OCI-LY1 (cell line): ENCODE measurements at regions not wholly inside any gene's neighbourhood (a gene's known extent, or its start where the extent isn't known, plus 50 kb on each side); places are given as distances from the start of the nearest gene placed in this dataset.

Source experiments
- H2AFZ ChIP-seq: fragments of 200-600 bp; sonication (generic), shearing (Covaris generic); 2 replicates; pipeline ENCODE4 v1.6.0; 2014; ENCODE audit warnings: antibody characterized with exemption, mild to moderate bottlenecking, low read length
- H3F3A ChIP-seq: fragments of 200-600 bp; sonication (generic), shearing (Covaris generic); 2 replicates; pipeline ENCODE4 v1.6.0; 2014; ENCODE audit warnings: mild to moderate bottlenecking, antibody characterized with exemption, low read length, moderate library complexity; ENCODE audit not compliant: insufficient read depth
- H3K27ac ChIP-seq: fragments of 200-600 bp; sonication (generic); 2 replicates; pipeline ENCODE4 v1.5.1; 2014; ENCODE audit warnings: low read length, mixed run types, mild to moderate bottlenecking, low read depth; ENCODE audit not compliant: poor library complexity, severe bottlenecking
- H3K27me3 ChIP-seq: fragments of 200-600 bp; sonication (generic); 2 replicates; pipeline ENCODE4 v1.6.0; 2014; ENCODE audit warnings: antibody characterized with exemption, mild to moderate bottlenecking, low read length, moderate library complexity; ENCODE audit not compliant: insufficient read depth
- H3K36me3 ChIP-seq: fragments of 200-600 bp; sonication (generic); 2 replicates; pipeline ENCODE4 v1.6.1; 2014; ENCODE audit warnings: mild to moderate bottlenecking, antibody characterized with exemption, low read length, moderate library complexity, mixed read lengths; ENCODE audit not compliant: insufficient read depth
- H3K4me1 ChIP-seq: fragments of 200-600 bp; sonication (generic); 2 replicates; pipeline ENCODE4 v1.5.1; 2014; ENCODE audit warnings: mild to moderate bottlenecking, low read length, moderate library complexity; ENCODE audit not compliant: insufficient read depth, severe bottlenecking
- H3K4me2 ChIP-seq: fragments of 200-600 bp; sonication (generic), shearing (Covaris generic); 2 replicates; pipeline ENCODE4 v1.6.1; 2014; ENCODE audit warnings: low read length
- H3K4me3 ChIP-seq: fragments of 200-600 bp; sonication (generic); 2 replicates; pipeline ENCODE4 v1.5.1; 2014; ENCODE audit warnings: low read length, low read depth, mild to moderate bottlenecking, mixed read lengths; ENCODE audit not compliant: poor library complexity, severe bottlenecking
- H3K79me2 ChIP-seq: fragments of 200-600 bp; shearing (Covaris generic); 2 replicates; pipeline ENCODE4 v1.6.1; 2016; ENCODE audit warnings: mixed run types, low read length, mixed read lengths; ENCODE audit not compliant: insufficient read depth
- H3K9ac ChIP-seq: fragments of 200-600 bp; sonication (generic), shearing (Covaris generic); 2 replicates; pipeline ENCODE4 v1.6.1; 2014; ENCODE audit warnings: mild to moderate bottlenecking, low read length, mixed read lengths
- H3K9me2 ChIP-seq: fragments of 200-600 bp; sonication (generic), shearing (Covaris generic); 2 replicates; pipeline ENCODE4 v1.6.1; 2014; ENCODE audit warnings: low read depth, mild to moderate bottlenecking, low read length, mixed read lengths
- H3K9me3 ChIP-seq: fragments of 200-600 bp; shearing (Covaris generic); 2 replicates; pipeline ENCODE4 v1.6.1; 2014; ENCODE audit warnings: low read length, mixed read lengths
- H4K20me1 ChIP-seq: fragments of 200-600 bp; sonication (generic), shearing (Covaris generic); 2 replicates; pipeline ENCODE4 v1.6.0; 2016; ENCODE audit warnings: mild to moderate bottlenecking, low read length; ENCODE audit not compliant: insufficient read depth
- CTCF ChIP-seq: fragments of 200-600 bp; sonication (generic), shearing (Covaris generic); IDR thresholded peaks from 2 replicates; pipeline ENCODE4 v1.5.1; 2017; ENCODE audit warnings: mild to moderate bottlenecking, antibody characterized with exemption, low read length, moderate library complexity, mixed read lengths
- EZH2 ChIP-seq: fragments of 200-600 bp; sonication (generic), shearing (Covaris generic); IDR thresholded peaks from 2 replicates; pipeline ENCODE4 v1.8.0; 2017; ENCODE audit warnings: borderline replicate concordance, mixed run types, mild to moderate bottlenecking, antibody characterized with exemption, low read length, moderate library complexity, mixed read lengths

- H4K20me1 ChIP-seq = no peaks in the 10 kb centered on the region
- peaks cover 54% of the 10 kb centered on the region for H3K4me1 ChIP-seq
- no peak overlapping the region for H3K4me2 ChIP-seq
- no peaks in the 10 kb centered on the region for H3F3A ChIP-seq
- H3K79me2 ChIP-seq = no peaks in the 10 kb centered on the region
- H3K27me3 ChIP-seq = no peaks in the 10 kb centered on the region
- H3K4me3 ChIP-seq = no peak overlapping the region
- no peak overlapping the region for H3K27ac ChIP-seq
- TF ChIP-seq EZH2 (no peak), CTCF (no peak)
- no peaks in the 10 kb centered on the region for H3K36me3 ChIP-seq
- no peak overlapping the region for H3K9ac ChIP-seq
- H3K9me2 ChIP-seq = no peaks in the 10 kb centered on the region
- H3K9me3 ChIP-seq = no peaks in the 10 kb centered on the region
- no peak overlapping the region for H2AFZ ChIP-seq
Measured at GRCh38 chr6:105596284-105596755, 193.4 kb upstream of the PREP start.

DNA sequence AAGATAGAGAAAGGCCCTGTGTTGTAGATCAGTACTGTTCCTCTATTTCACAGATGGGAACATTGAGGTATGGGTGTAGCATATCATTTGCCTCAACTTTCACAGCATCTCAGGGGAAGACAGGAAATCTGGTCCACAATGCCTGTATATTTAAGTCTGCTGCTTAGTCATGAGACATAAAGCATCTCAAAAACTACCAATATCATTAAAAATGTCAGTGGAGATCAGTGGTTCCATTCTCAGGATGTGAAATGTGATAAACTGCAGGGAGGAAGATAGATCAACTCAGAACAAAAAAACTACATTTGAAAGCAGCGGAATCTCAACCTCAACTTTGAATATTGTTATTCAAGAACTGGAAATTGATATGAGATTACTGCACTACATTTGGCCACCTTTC lies 192.9 kb upstream of the PREP start:
- H3K27me3 ChIP-seq = no peaks in the 10 kb centered on the region
- TF ChIP-seq CTCF (no peak), EZH2 (no peak)
- no peaks in the 10 kb centered on the region for H3K9me3 ChIP-seq
- no peak overlapping the region for H3K27ac ChIP-seq
- no peaks in the 10 kb centered on the region for H4K20me1 ChIP-seq
- H3K9me2 ChIP-seq = no peaks in the 10 kb centered on the region
- H3F3A ChIP-seq = no peaks in the 10 kb centered on the region
- H3K4me2 ChIP-seq = no peak overlapping the region
- H3K4me1 ChIP-seq = peaks cover 54% of the 10 kb centered on the region
- no peaks in the 10 kb centered on the region for H3K79me2 ChIP-seq
- H3K4me3 ChIP-seq = no peak overlapping the region
- H2AFZ ChIP-seq = no peak overlapping the region
- no peaks in the 10 kb centered on the region for H3K36me3 ChIP-seq
- H3K9ac ChIP-seq = no peak overlapping the region

GRCh38 chr6:105594821-105595220 lies 191.9 kb upstream of the PREP start:
- Histone ChIP-seq H3K4me1 (peaks cover 60% of the 10 kb centered on the region), H4K20me1 (no peaks in the 10 kb centered on the region), H3K4me2 (no peak overlapping the region)

More at GRCh38 chr6:105594821-105595220, 191.9 kb upstream of the PREP start:
- Histone ChIP-seq H3K9ac (no peak overlapping the region), H3K4me3 (no peak overlapping the region), H2AFZ (no peak overlapping the region), H3K9me3 (no peaks in the 10 kb centered on the region), H3F3A (no peaks in the 10 kb centered on the region), H3K27ac (no peak overlapping the region), H3K36me3 (no peaks in the 10 kb centered on the region), H3K27me3 (no peaks in the 10 kb centered on the region), H3K79me2 (no peaks in the 10 kb centered on the region), H3K9me2 (no peaks in the 10 kb centered on the region)
- TF ChIP-seq EZH2 (no peak), CTCF (no peak)
